ENCODE measurements at regions not wholly inside any gene's neighbourhood (a gene's known extent, or its start where the extent isn't known, plus 50 kb on each side); places are given as distances from the start of the nearest gene placed in this dataset.

DNA sequence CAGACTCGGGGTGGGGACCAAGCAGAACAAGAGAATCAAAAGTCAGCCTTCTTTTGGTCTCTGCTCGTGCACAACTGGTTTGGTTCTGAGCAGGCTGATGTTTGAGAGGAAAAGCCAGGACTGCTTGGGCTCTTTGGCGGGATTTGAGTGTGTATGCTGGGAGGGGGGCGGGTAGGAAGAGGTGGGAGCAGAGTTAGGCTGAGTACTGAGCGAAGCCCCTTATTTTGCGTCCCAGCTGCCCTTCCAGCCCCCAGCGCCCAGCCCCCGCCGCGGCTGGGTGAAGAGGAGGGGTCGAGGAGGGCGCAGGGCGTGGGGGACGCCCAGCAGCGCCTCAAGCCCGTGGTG is 153.5 kb upstream of the GOLIM4 start:
- no peak for TF ChIP-seq TCF12 (IDR thresholded peaks at IDR 0.05; ENCODE audit: low read depth)
- no peak for TF ChIP-seq TEAD4 (IDR thresholded peaks at IDR 0.05)
- peak; percentile 60; the same call in 1 of the 2 replicates for TF ChIP-seq ZBTB7A (IDR thresholded peaks at IDR 0.05; ENCODE audit: low read depth)
- TF ChIP-seq EGR1 (IDR thresholded peaks at IDR 0.05) = no peak
- no peak for TF ChIP-seq RAD21 (IDR thresholded peaks at IDR 0.05; ENCODE audit: low read depth)

DNA sequence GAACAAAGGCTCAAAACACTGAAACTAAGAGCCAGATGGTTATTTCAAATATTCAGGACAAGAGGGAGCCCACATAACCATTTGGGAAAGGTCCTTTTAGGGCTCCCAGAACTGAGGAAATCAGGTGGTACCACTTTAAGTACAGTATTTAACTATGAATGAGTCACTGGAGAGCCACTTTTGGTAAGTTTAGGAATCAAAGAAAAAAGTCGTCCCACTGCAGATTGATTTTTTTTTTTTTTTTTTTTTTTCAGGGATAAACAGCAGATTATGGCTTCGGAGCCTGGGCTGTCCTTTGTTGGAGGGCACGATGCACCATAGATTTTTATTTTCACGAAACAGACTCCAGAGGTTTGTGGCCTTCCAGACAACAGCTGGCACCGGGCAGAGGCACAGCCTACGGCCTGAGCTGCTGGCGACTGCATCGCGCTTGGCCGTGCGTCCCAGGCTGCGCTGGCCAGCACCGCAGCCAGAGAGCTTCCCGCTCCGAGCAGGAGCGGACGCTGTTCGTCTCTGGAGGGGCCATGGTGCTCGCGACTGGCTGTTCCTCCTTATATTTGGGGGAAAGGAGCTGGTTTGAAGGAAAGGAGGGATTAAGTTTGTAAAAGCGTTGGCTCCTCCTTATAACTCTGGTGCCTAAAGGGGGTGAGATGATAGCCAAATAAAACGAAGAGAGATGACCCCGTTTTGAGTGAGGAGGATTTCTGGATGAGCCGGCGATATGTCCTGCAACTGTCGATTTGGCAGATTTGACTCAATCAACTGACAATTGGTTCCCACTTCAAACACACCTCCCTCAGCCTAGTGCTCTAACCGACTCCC is 152.9 kb upstream of the GOLIM4 start:
- TF ChIP-seq TAF1 (IDR thresholded peaks at IDR 0.05; ENCODE audit: low read depth) (0 out of 2 replicates have a peak, but pooled peaks have one; percentile 11), TEAD4 (IDR thresholded peaks at IDR 0.05) (no peak), ZBTB7A (IDR thresholded peaks at IDR 0.05; ENCODE audit: low read depth) (no peak)
- TF ChIP-seq, protein P1, sequence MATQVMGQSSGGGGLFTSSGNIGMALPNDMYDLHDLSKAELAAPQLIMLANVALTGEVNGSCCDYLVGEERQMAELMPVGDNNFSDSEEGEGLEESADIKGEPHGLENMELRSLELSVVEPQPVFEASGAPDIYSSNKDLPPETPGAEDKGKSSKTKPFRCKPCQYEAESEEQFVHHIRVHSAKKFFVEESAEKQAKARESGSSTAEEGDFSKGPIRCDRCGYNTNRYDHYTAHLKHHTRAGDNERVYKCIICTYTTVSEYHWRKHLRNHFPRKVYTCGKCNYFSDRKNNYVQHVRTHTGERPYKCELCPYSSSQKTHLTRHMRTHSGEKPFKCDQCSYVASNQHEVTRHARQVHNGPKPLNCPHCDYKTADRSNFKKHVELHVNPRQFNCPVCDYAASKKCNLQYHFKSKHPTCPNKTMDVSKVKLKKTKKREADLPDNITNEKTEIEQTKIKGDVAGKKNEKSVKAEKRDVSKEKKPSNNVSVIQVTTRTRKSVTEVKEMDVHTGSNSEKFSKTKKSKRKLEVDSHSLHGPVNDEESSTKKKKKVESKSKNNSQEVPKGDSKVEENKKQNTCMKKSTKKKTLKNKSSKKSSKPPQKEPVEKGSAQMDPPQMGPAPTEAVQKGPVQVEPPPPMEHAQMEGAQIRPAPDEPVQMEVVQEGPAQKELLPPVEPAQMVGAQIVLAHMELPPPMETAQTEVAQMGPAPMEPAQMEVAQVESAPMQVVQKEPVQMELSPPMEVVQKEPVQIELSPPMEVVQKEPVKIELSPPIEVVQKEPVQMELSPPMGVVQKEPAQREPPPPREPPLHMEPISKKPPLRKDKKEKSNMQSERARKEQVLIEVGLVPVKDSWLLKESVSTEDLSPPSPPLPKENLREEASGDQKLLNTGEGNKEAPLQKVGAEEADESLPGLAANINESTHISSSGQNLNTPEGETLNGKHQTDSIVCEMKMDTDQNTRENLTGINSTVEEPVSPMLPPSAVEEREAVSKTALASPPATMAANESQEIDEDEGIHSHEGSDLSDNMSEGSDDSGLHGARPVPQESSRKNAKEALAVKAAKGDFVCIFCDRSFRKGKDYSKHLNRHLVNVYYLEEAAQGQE (IDR thresholded peaks at IDR 0.05; ENCODE audit: low read depth) = no peak
- TF ChIP-seq, protein P2, sequence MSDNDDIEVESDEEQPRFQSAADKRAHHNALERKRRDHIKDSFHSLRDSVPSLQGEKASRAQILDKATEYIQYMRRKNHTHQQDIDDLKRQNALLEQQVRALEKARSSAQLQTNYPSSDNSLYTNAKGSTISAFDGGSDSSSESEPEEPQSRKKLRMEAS (IDR thresholded peaks at IDR 0.05) = no peak; the same call in 1 of the 2 replicates

DNA sequence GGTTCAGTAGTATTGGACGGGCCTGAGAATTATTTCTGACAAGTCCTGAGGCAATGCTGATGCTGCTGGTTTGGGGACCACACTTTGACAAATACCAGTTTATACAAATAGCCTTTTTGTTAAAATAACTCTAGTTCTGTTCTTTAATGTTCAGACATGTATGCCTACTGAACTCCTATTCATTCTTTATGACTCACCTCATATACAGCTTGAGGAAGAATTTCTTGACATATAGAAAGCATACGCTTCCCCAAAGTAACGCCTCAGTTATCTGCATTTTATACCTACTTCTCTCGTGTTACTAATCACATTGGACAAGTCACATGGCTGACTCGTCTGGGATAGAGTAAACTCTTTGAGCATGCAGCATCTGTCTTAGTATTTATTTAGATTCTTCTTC is 145.4 kb upstream of the GOLIM4 start:
- TF ChIP-seq TAF1 (IDR thresholded peaks at IDR 0.05; ENCODE audit: low read depth) = no peak
- no peak for TF ChIP-seq TEAD4 (IDR thresholded peaks at IDR 0.05)
- TF ChIP-seq FOXM1 (IDR thresholded peaks at IDR 0.05; ENCODE audit: borderline replicate concordance, low read depth) = no peak
- TF ChIP-seq ZBTB7A (IDR thresholded peaks at IDR 0.05; ENCODE audit: low read depth) = no peak
- TF ChIP-seq RAD21 (IDR thresholded peaks at IDR 0.05; ENCODE audit: low read depth) = no peak
- TF ChIP-seq CREB1 (IDR thresholded peaks at IDR 0.05; ENCODE audit: low read depth) = no peak
- TF ChIP-seq, protein P3, sequence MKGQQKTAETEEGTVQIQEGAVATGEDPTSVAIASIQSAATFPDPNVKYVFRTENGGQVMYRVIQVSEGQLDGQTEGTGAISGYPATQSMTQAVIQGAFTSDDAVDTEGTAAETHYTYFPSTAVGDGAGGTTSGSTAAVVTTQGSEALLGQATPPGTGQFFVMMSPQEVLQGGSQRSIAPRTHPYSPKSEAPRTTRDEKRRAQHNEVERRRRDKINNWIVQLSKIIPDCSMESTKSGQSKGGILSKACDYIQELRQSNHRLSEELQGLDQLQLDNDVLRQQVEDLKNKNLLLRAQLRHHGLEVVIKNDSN (IDR thresholded peaks at IDR 0.05) = no peak

DNA sequence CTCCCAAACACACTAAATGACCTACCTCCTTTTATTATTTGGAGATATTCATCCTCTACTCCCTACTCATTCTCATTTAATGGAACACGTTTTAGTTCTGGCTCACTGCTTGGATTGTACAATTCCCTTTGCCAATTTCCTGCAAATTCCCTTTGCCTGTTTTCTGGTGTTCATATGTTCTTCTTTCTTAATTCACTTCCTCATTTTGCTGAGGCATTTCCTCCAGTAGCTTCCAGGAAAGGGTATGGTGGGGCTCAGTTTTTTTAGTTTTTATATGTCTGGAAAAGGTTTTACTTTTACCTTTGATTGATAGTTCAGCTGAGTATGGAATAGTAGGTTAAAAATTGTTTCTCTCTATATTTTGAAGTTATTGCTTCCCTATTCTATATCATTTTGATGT is 143.6 kb upstream of the GOLIM4 start:
- TF ChIP-seq TAF1 (IDR thresholded peaks at IDR 0.05; ENCODE audit: low read depth) = no peak
- no peak for TF ChIP-seq CEBPB (IDR thresholded peaks at IDR 0.05)
- TF ChIP-seq, protein P1 (IDR thresholded peaks at IDR 0.05; ENCODE audit: low read depth) = no peak
- no peak for TF ChIP-seq TEAD4 (IDR thresholded peaks at IDR 0.05)
- no peak for TF ChIP-seq RAD21 (IDR thresholded peaks at IDR 0.05; ENCODE audit: low read depth)
- TF ChIP-seq EP300 (IDR thresholded peaks at IDR 0.05; ENCODE audit: borderline replicate concordance) = no peak
- TF ChIP-seq, protein P2 (IDR thresholded peaks at IDR 0.05) = no peak
- no peak for TF ChIP-seq EGR1 (IDR thresholded peaks at IDR 0.05)
- no peak for TF ChIP-seq YY1 (IDR thresholded peaks at IDR 0.05; ENCODE audit: low read depth)
- TF ChIP-seq NFIC (IDR thresholded peaks at IDR 0.05) = no peak
- TF ChIP-seq ZBTB7A (IDR thresholded peaks at IDR 0.05; ENCODE audit: low read depth) = no peak
- TF ChIP-seq TCF12 (IDR thresholded peaks at IDR 0.05; ENCODE audit: low read depth) = no peak
- no peak for TF ChIP-seq CREB1 (IDR thresholded peaks at IDR 0.05; ENCODE audit: low read depth)
- no peak for TF ChIP-seq FOXM1 (IDR thresholded peaks at IDR 0.05; ENCODE audit: borderline replicate concordance, low read depth)

DNA sequence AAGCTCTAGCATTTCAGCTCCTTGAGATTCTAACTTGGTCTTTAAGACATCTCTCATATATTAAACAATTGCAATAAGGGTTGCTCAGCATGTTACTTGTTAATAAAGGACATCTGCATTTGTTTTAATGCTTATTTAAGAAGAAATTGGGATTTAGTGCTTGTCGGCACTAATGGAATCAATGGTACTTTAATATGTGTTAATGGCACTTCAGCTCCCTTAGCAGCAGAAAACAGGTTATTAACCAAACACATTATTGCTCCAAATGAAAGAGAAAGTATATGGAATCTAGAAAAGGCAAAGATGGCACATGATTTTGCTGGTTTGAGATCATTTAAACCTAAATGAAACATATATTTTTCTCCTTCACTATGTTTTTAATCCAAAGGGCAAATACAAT is 137.3 kb upstream of the GOLIM4 start:
- TF ChIP-seq TAF1 (IDR thresholded peaks at IDR 0.05; ENCODE audit: low read depth) (no peak), TEAD4 (IDR thresholded peaks at IDR 0.05) (no peak), CREB1 (IDR thresholded peaks at IDR 0.05; ENCODE audit: low read depth) (no peak), EGR1 (IDR thresholded peaks at IDR 0.05) (no peak), RAD21 (IDR thresholded peaks at IDR 0.05; ENCODE audit: low read depth) (no peak), NFIC (IDR thresholded peaks at IDR 0.05) (no peak)

DNA sequence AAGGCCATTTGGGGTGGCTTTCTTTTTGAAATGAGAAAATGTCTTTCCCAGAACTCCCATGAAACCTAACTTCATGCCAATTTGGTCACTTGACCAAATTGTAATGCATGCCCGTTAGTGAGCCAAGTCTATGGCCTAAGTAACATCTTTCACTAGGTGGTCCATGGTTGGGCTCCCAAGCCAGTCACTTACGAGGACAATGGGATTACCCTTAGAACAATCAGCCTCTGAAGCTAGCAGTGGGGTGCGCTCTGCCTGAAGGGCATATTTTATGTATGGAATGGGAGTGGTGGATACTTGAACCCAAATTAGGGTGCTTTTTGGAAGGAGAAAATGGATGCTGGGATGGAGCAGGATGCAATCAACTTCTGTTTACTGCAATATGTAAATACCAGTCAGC is 127.4 kb upstream of the GOLIM4 start:
- TF ChIP-seq, protein P1 (IDR thresholded peaks at IDR 0.05; ENCODE audit: low read depth) = no peak
- TF ChIP-seq TCF12 (IDR thresholded peaks at IDR 0.05; ENCODE audit: low read depth) = no peak
- no peak for TF ChIP-seq RAD21 (IDR thresholded peaks at IDR 0.05; ENCODE audit: low read depth)
- TF ChIP-seq, protein P3 (IDR thresholded peaks at IDR 0.05) = no peak
- TF ChIP-seq CREB1 (IDR thresholded peaks at IDR 0.05; ENCODE audit: low read depth) = no peak
- no peak for TF ChIP-seq YY1 (IDR thresholded peaks at IDR 0.05; ENCODE audit: low read depth)
- TF ChIP-seq ZBTB7A (IDR thresholded peaks at IDR 0.05; ENCODE audit: low read depth) = no peak
- TF ChIP-seq EP300 (IDR thresholded peaks at IDR 0.05; ENCODE audit: borderline replicate concordance) = no peak
- TF ChIP-seq FOXM1 (IDR thresholded peaks at IDR 0.05; ENCODE audit: borderline replicate concordance, low read depth) = no peak
- TF ChIP-seq TEAD4 (IDR thresholded peaks at IDR 0.05) = no peak
- no peak for TF ChIP-seq NFIC (IDR thresholded peaks at IDR 0.05)
- TF ChIP-seq, protein P2 (IDR thresholded peaks at IDR 0.05) = no peak
- TF ChIP-seq EGR1 (IDR thresholded peaks at IDR 0.05) = no peak
- no peak for TF ChIP-seq TAF1 (IDR thresholded peaks at IDR 0.05; ENCODE audit: low read depth)
- TF ChIP-seq CEBPB (IDR thresholded peaks at IDR 0.05) = no peak
